Gastrocnemius medialis (tissue), 4 donors: ENCODE measurements at regions not wholly inside any gene's neighbourhood (a gene's known extent, or its start where the extent isn't known, plus 50 kb on each side); places are given as distances from the start of the nearest gene placed in this dataset.

Experiments
- ATAC-seq, 2 donors: fragments of 150-250 bp; one replicate each; pipeline ENCODE4 v1.9.1; 2016
- DNase-seq, 2 donors: peaks; one replicate each; pipeline ENCODE4 v3.0.0-alpha.2; 2019
- H3K27ac ChIP-seq, 4 donors: fragments of 200-600 bp; sonication (generic); 1 replicate in 1 of 4; 2 replicates in 3 of 4; pipeline ENCODE4 v1.5.1; 2016 to 2018; ENCODE audit warnings: mild to moderate bottlenecking in 2 of 4, moderate library complexity in 1 of 4
- H3K27me3 ChIP-seq, 3 donors: fragments of 200-600 bp; sonication (generic) in 2 of 3; 1 replicate in 1 of 3; 2 replicates in 2 of 3; pipeline versions ENCODE4 v1.5.1 to v1.6.0; 2016 to 2019; ENCODE audit warnings: mild to moderate bottlenecking in 1 of 3, moderate library complexity in 1 of 3
- H3K36me3 ChIP-seq, 2 donors: fragments of 200-600 bp; sonication (generic) in 1 of 2; one replicate each; pipeline ENCODE4 v1.5.1; 2017 to 2018
- H3K4me1 ChIP-seq, 2 donors: fragments of 200-600 bp; sonication (generic) in 1 of 2; one replicate each; pipeline ENCODE4 v1.5.1; 2016 to 2017; ENCODE audit warnings: mild to moderate bottlenecking in 2 of 2
- H3K4me3 ChIP-seq, 4 donors: fragments of 200-600 bp; sonication (generic) in 3 of 4; 1 replicate in 1 of 4; 2 replicates in 3 of 4; pipeline ENCODE4 v1.5.1; 2016 to 2019; ENCODE audit warnings: mild to moderate bottlenecking in 2 of 4
- H3K9me3 ChIP-seq, 3 donors: fragments of 200-600 bp; sonication (generic) in 2 of 3; 1 replicate in 1 of 3; 2 replicates in 2 of 3; pipeline ENCODE4 v1.5.1; 2016 to 2019
- CTCF ChIP-seq, 5 experiments: fragments of 450-650 bp in 3 of 5; fragments of 200-600 bp in 2 of 5; sonication (generic) in 2 of 5; IDR thresholded peaks in 4 of 5; conservative IDR thresholded peaks in 1 of 5; 1 replicate in 4 of 5; 2 replicates in 1 of 5; pipeline ENCODE4 v1.5.1; 2016 to 2019; ENCODE audit warnings: antibody characterized with exemption in 5 of 5, mild to moderate bottlenecking in 3 of 5, moderate library complexity in 3 of 5
- POLR2A ChIP-seq, 2 donors: fragments of 450-650 bp; IDR thresholded peaks; one replicate each; pipeline ENCODE4 v1.6.1; 2017; ENCODE audit warnings: antibody characterized with exemption in 2 of 2, mild to moderate bottlenecking in 2 of 2, moderate library complexity in 2 of 2
- in situ Hi-C, 4 donors: fragments of 200-750 bp; cut with MboI; loops; one replicate each; pipeline versions ENCODE4 v1.15.0 to v1.8.0; 2017; ENCODE audit warnings: low sequenced_read_pairs in 4 of 4
- intact Hi-C: fragments of 100-400 bp; cut with DNase I; formaldehyde crosslinking; loops from one replicate; pipeline ENCODE4 v1.15.1; 2023; ENCODE audit warnings: low total_unique reads

GRCh38 chr14:26888592-26888991 lies 290.8 kb upstream of the NOVA1 start:
- H3K27ac ChIP-seq = no peak overlapping the region
- in situ Hi-C loops (no loop called here), intact Hi-C loops (no loop called here)
- no peaks in the 10 kb centered on the region for H3K36me3 ChIP-seq
- no peak for DNase-seq
- H3K4me1 ChIP-seq = no peaks in the 10 kb centered on the region
- H3K27me3 ChIP-seq = no peaks in the 10 kb centered on the region
- H3K9me3 ChIP-seq = no peaks in the 10 kb centered on the region
- no peak overlapping the region for H3K4me3 ChIP-seq
- TF ChIP-seq CTCF (IDR thresholded peaks at IDR 0.05 in 4 of 5, conservative IDR thresholded peaks at IDR 0.05 in 1 of 5) = no peak
- no peak for ATAC-seq

- intact Hi-C loops = no loop called here
- Histone ChIP-seq H3K27ac (no peak overlapping the region), H3K27me3 (no peaks in the 10 kb centered on the region), H3K4me3 (no peak overlapping the region), H3K4me1 (no peaks in the 10 kb centered on the region), H3K36me3 (no peaks in the 10 kb centered on the region), H3K9me3 (no peaks in the 10 kb centered on the region)
- ATAC-seq (no peak), DNase-seq (peak in 1 of 2 donors; percentile 18)
- in situ Hi-C loops = no loop called here
- TF ChIP-seq POLR2A (IDR thresholded peaks at IDR 0.05) = no peak
- TF ChIP-seq CTCF (IDR thresholded peaks at IDR 0.05 in 4 of 5, conservative IDR thresholded peaks at IDR 0.05 in 1 of 5) = no peak
Measured at GRCh38 chr14:26896447-26896846, 298.6 kb upstream of the NOVA1 start.

- H3K9me3 ChIP-seq = no peaks in the 10 kb centered on the region
- H3K4me3 ChIP-seq = no peak overlapping the region
- H3K27me3 ChIP-seq = no peaks in the 10 kb centered on the region
- no peak overlapping the region for H3K27ac ChIP-seq
- ATAC-seq (no peak), DNase-seq (no peak)
- no peaks in the 10 kb centered on the region for H3K36me3 ChIP-seq
- in situ Hi-C loops (no loop called here), intact Hi-C loops (no loop called here)
- TF ChIP-seq POLR2A (IDR thresholded peaks at IDR 0.05) = no peak
- H3K4me1 ChIP-seq = no peaks in the 10 kb centered on the region
Measured at GRCh38 chr14:26897196-26897595, 299.4 kb upstream of the NOVA1 start.

- Histone ChIP-seq H3K36me3 (no peaks in the 10 kb centered on the region), H3K27me3 (no peaks in the 10 kb centered on the region), H3K9me3 (no peaks in the 10 kb centered on the region), H3K27ac (no peak overlapping the region), H3K4me1 (no peaks in the 10 kb centered on the region), H3K4me3 (no peak overlapping the region)
- in situ Hi-C loops = no loop called here
- no peak for TF ChIP-seq POLR2A (IDR thresholded peaks at IDR 0.05)
- no peak for TF ChIP-seq CTCF (IDR thresholded peaks at IDR 0.05 in 4 of 5, conservative IDR thresholded peaks at IDR 0.05 in 1 of 5)
- no peak for ATAC-seq
- intact Hi-C loops = no loop called here
- DNase-seq = no peak
Measured at GRCh38 chr14:26905229-26905628, 307.4 kb upstream of the NOVA1 start.

- in situ Hi-C loops (no loop called here), intact Hi-C loops (no loop called here)
- Histone ChIP-seq H3K27ac (no peak overlapping the region), H3K4me3 (no peak overlapping the region), H3K9me3 (no peaks in the 10 kb centered on the region), H3K27me3 (no peaks in the 10 kb centered on the region), H3K36me3 (no peaks in the 10 kb centered on the region), H3K4me1 (no peaks in the 10 kb centered on the region)
- TF ChIP-seq POLR2A (IDR thresholded peaks at IDR 0.05) (no peak), CTCF (IDR thresholded peaks at IDR 0.05 in 4 of 5, conservative IDR thresholded peaks at IDR 0.05 in 1 of 5) (no peak)
- ATAC-seq = no peak
- no peak for DNase-seq
Measured at GRCh38 chr14:26913786-26914185, 316.0 kb upstream of the NOVA1 start.
